ENCODE measurements at regions not wholly inside any gene's neighbourhood (a gene's known extent, or its start where the extent isn't known, plus 50 kb on each side); places are given as distances from the start of the nearest gene placed in this dataset.
"Not testable (repeated sequence)": the region's sequence is repeated elsewhere in the genome, so short reads cannot be mapped to it uniquely, and the experiment has no call there.

- TF ChIP-seq CTCF (IDR thresholded peaks at IDR 0.05; ENCODE audit: insufficient read depth, low read depth, low read length, missing control alignments): no peak
- no peak for DNase-seq (ENCODE audit: low read depth)
- H3K4me3 ChIP-seq (ENCODE audit: low read length): no peak overlapping the region
These were observed 248.0 kb upstream of the DIO3 start for GRCh38 chr14:101313268-101313667.

- TF ChIP-seq CTCF (IDR thresholded peaks at IDR 0.05; ENCODE audit: insufficient read depth, low read depth, low read length, missing control alignments): no peak
- H3K4me3 ChIP-seq (ENCODE audit: low read length): no peak overlapping the region
- no peak for DNase-seq (ENCODE audit: low read depth)
These were observed 245.4 kb upstream of the DIO3 start for GRCh38 chr14:101315802-101316296.

GRCh38 chr14:101318271-101318670, 243.0 kb upstream of the DIO3 start:
- H3K4me3 ChIP-seq (ENCODE audit: low read length): no peak overlapping the region
- no peak for TF ChIP-seq CTCF (IDR thresholded peaks at IDR 0.05; ENCODE audit: insufficient read depth, low read depth, low read length, missing control alignments)
- no peak for DNase-seq (ENCODE audit: low read depth)

GRCh38 chr14:101320396-101320795, 240.9 kb upstream of the DIO3 start:
- DNase-seq (ENCODE audit: low read depth): no peak
- no peak for TF ChIP-seq CTCF (IDR thresholded peaks at IDR 0.05; ENCODE audit: insufficient read depth, low read depth, low read length, missing control alignments)
- H3K4me3 ChIP-seq (ENCODE audit: low read length): no peak overlapping the region

GRCh38 chr14:101322223-101322622, 239.1 kb upstream of the DIO3 start:
- no peak for TF ChIP-seq CTCF (IDR thresholded peaks at IDR 0.05; ENCODE audit: insufficient read depth, low read depth, low read length, missing control alignments)
- H3K4me3 ChIP-seq (ENCODE audit: low read length): no peak overlapping the region
- no peak for DNase-seq (ENCODE audit: low read depth)

- DNase-seq (ENCODE audit: low read depth): no peak
- H3K4me3 ChIP-seq (ENCODE audit: low read length): no peak overlapping the region
- no peak for TF ChIP-seq CTCF (IDR thresholded peaks at IDR 0.05; ENCODE audit: insufficient read depth, low read depth, low read length, missing control alignments)
These were observed 238.2 kb upstream of the DIO3 start for GRCh38 chr14:101323111-101323510.

- H3K4me3 ChIP-seq (ENCODE audit: low read length); DNase-seq (ENCODE audit: low read depth): not testable (repeated sequence)
These were observed 237.6 kb upstream of the DIO3 start for GRCh38 chr14:101323614-101324235.

Data from epithelial cell of esophagus (primary cell).